NCI-H524 (cell line): ENCODE measurements at regions not wholly inside any gene's neighbourhood (a gene's known extent, or its start where the extent isn't known, plus 50 kb on each side); places are given as distances from the start of the nearest gene placed in this dataset.
A peak's percentile ranks its signal among the peaks of the same experiment; 100 is the strongest.
"Not testable (repeated sequence)": the region's sequence is repeated elsewhere in the genome, so short reads cannot be mapped to it uniquely, and the experiment has no call there.

ENCODE experiments used
- DNase-seq, 2 experiments: peaks; one replicate each; lab custom pipeline; 2025; lab: John Stamatoyannopoulos, UW

DNA sequence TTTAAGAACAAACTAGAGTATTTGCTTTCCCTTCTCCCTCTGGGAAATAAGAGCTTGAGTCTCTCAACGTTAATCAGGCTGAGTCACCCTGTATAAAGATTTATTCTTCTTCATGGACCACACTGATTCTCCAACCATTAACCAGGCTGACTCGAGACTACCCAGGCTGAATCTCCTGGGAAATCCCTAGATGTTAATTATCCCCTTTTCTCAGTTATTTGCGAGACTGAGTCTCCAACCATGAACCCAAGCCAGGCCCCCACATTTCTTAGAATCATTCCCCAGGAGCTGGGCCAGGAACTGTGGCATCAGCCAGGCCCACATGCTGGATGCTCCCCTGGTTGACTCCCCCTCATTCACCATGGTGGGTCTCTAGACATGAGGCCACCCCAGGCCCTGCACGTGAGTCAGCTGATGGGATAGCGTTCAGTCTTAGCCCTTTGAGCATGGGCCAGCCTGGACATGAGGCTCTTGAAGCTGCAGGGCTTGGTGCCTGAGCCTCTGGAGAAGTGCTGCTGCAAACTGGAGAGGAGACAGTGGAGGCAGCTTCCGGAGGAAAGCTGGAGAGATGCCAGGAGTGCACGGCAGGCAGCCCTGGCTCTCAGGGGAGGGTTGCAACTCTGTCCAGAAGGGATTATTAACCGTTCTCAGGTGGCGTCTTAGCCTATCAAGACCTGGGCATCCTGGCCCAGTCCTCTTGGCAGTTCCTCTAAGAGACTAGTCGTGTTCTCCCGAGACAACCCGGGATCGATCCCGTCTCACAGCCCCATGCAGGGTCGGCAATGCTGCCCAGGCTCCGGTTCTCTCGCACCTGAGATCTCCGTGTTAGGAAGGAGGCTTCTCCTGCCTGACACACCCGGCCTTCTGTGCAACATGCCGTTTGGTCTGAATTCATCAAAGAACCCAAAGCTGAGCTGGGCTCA lies 296.6 kb downstream of the ADGRD1 start:
- peak; percentile 22 to 66 for DNase-seq

- no peak for DNase-seq
These were observed 297.2 kb downstream of the ADGRD1 start for GRCh38 chr12:131250951-131251315.

- no peak for DNase-seq
These were observed 297.8 kb downstream of the ADGRD1 start for GRCh38 chr12:131251336-131252101.

- DNase-seq, result no peak
These were observed 299.8 kb downstream of the ADGRD1 start for GRCh38 chr12:131253376-131254026.

DNA sequence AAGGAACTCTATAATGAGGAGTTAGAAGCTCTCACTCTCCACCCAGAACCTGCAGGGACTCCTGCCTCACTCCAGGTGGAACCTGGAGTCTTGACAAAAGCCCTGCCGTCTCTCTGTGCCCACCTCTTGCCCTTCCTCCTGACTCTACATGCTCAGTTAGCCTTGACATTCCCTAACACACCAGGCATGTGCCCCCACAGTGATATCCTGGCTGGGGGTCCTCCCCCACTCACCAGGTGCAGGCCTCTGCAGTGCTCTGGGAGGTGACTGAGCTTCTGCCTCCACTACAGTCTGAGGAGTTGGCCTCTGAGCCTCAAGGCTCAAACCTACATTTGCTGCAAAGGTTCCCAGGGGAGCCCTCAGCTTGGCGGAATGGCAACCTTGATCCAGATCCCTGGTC lies 300.7 kb downstream of the ADGRD1 start:
- DNase-seq, result no peak

DNA sequence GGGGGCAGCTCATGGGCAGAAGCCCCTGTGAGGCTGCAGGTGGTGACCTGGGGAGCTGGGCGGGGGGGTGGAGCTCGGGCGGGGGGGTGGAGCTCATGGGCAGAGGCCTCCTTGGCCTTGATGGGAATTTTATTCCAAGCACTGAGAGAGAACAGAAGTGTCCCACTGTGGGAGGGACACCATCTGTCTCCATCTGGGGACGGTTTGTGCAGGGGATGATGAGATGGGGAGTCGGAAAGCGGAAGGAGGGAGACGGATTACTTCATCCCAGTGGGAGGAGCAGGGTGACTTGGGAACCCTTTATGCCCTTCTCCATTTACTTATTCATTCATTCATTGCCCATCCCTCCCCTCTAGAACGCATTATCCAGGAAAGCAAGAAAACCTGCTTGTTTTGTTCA lies 304.7 kb downstream of the ADGRD1 start:
- DNase-seq, result peak; percentile 46 to 82

GRCh38 chr12:131260251-131260905 lies 306.7 kb downstream of the ADGRD1 start:
- DNase-seq, result no peak

DNA sequence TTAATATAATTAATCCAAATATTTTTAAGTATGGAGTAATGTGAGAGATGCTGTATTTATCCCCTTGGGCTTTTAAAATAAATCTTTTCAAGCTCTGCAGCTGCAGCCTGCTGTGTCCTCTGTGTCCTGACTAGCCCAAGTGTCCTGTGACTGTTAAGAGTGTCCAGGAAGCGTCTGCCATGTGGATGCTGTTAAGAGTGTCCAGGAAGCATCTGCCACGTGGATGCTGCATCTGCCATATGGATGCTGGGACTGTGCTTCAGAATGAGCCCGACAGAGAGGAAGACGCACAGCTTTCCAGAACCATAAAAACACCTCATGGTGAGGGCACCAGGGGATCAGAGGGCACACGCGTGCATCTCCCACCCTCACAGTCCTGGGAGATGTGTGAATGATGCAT lies 307.2 kb downstream of the ADGRD1 start:
- DNase-seq, result peak in 1 of 2 experiments; percentile 59

DNA sequence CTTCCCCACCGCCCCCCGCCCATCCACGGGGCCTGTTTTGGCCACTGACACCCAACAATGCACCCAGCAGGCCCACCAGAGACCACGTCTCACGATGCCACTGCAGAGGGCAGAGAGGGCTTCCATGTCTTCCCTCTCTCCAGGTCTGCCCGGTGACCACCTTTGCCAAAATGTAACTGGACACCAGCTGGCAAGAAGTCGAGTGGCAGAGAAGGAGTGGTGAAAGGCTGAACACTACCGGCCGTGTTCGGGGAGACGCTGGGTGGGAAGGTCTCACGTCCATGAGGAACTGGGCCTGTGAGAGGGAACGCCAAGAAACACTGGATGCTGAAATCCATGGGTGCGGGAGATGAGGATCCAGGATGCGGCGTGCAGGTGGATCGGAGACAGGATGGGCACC lies 308.2 kb downstream of the ADGRD1 start:
- no peak for DNase-seq

- DNase-seq, result no peak
These were observed 309.9 kb downstream of the ADGRD1 start for GRCh38 chr12:131263626-131264025.

DNA sequence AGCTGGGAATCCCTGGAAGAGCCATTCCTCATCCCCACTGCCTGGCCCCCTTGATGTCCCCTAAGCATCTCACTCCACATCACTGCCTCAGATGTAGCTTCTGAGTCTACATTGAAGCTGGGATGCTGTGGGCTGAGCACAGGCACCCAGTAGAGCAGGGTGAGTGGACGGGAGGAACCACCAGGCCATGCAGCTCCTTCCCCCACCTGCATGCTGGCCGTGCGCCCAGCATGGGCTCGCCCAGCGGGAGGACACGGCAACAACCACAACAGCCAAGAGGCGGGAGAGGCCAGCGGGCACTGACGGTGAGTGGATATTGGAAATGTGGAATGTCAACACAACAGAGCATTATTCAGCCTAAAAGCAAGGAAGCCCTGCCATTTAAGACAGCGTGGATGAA lies 310.9 kb downstream of the ADGRD1 start:
- no peak for DNase-seq

- DNase-seq, result no peak
These were observed 313.1 kb downstream of the ADGRD1 start for GRCh38 chr12:131266591-131267467.

DNA sequence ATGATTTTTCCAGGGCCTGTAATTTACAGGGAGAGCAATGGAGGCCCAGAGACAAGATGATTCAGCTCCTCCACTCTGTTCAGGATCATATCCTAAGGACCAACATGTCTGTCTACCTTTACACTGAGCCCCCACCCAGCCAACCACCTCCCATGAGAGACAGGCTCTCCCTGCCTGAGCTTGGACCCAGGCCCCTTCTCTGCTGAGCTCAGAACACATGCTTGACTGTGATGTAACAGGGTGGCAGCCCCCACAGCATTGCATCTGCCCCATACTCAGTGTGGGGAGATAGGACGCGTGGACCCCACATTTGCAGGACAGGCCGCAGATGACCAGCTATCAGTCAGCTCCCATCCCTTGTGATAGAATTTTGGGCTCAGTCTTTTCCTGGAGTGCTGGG lies 313.9 kb downstream of the ADGRD1 start:
- DNase-seq, result no peak

- not testable (repeated sequence) for DNase-seq
These were observed 314.4 kb downstream of the ADGRD1 start for GRCh38 chr12:131268123-131268522.

DNA sequence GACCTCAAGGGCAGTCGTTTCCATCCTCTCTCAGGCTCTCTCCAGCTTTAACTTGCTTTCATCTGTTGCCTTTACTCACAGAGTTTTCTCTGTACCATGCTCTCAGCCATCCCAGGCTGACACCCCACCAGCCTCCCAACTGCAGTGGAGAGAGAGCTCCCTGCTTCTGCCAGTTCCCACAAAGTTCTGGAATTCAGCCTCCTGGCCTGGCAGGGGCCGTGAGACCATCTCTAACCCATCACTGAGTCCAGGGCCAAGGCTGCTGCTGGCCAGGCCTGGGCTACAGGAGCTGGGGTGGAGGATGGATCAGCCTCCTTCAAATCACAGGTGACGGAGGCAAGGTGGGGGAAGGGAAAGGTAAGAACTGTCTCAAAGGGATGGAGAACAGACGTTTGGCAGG lies 314.9 kb downstream of the ADGRD1 start:
- DNase-seq, result not testable (repeated sequence)

GRCh38 chr12:131269551-131269950 lies 315.8 kb downstream of the ADGRD1 start:
- no peak for DNase-seq

DNA sequence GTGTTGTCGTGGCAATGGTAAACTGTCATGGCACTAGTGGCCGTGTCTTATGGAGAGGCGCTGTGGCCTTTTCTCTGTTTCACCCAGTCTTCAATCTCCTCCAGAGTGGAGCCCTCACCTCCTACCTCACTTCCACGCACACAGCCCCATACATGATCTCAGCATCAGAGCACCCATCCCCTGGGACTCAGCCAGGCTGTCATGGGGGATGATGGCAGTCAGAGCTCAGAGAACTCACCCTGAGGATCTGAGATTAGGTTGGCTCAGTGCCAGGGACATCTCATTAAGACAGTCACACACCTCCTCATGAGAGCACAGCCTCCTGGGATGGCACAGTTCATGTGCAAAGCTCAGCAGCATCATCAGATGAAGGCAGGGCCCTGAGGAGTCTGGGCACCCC lies 316.3 kb downstream of the ADGRD1 start:
- DNase-seq, result peak; percentile 8 to 69

- DNase-seq, result no peak
These were observed 318.0 kb downstream of the ADGRD1 start for GRCh38 chr12:131271724-131272123.

- DNase-seq, result not testable (repeated sequence)
These were observed 318.6 kb downstream of the ADGRD1 start for GRCh38 chr12:131272283-131272814.

- no peak for DNase-seq
These were observed 319.7 kb downstream of the ADGRD1 start for GRCh38 chr12:131273291-131273845.
